ENCODE measurements at regions not wholly inside any gene's neighbourhood (a gene's known extent, or its start where the extent isn't known, plus 50 kb on each side); places are given as distances from the start of the nearest gene placed in this dataset.

GRCh38 chr10:6951732-6952131 is 371.7 kb upstream of the PRKCQ start:
- no peak overlapping the region for H2BK120ac ChIP-seq (ENCODE audit: low read depth, low read length)
- no peaks in the 10 kb centered on the region for H3K36me3 ChIP-seq (ENCODE audit: control insufficient read depth in 1 of 2, insufficient read depth in 2 of 2, low read depth in 1 of 2, low read length in 2 of 2)
- H2BK5ac ChIP-seq (ENCODE audit: low read depth, low read length, poor library complexity, severe bottlenecking) = no peak overlapping the region
- no peak overlapping the region for H3K4ac ChIP-seq (ENCODE audit: low read depth in 1 of 2, low read length in 2 of 2)
- no peak overlapping the region for H3K27ac ChIP-seq (ENCODE audit: low read length, poor library complexity, severe bottlenecking)
- H3K27me3 ChIP-seq (ENCODE audit: control insufficient read depth in 1 of 2, insufficient read depth in 1 of 2, low read length in 2 of 2) = no peaks in the 10 kb centered on the region
- WGBS = 80% methylated on average over 3 of the region's 4 CpGs
- H3K9me3 ChIP-seq (ENCODE audit: control insufficient read depth, low read length) = no peaks in the 10 kb centered on the region
- no peak overlapping the region for H4K91ac ChIP-seq (ENCODE audit: low read length)
- no peak for DNase-seq
- H3K23ac ChIP-seq (ENCODE audit: low read length in 2 of 2) = no peak overlapping the region
- H2AFZ ChIP-seq (ENCODE audit: low read depth, low read length) = no peak overlapping the region
- no peak overlapping the region for H3K4me2 ChIP-seq (ENCODE audit: low read length, poor library complexity, severe bottlenecking)
- no peaks in the 10 kb centered on the region for H3K4me1 ChIP-seq (ENCODE audit: control insufficient read depth, insufficient read depth, low read depth, low read length)
- H3K9ac ChIP-seq (ENCODE audit: low read length) = no peak overlapping the region
- no peak overlapping the region for H4K8ac ChIP-seq (ENCODE audit: low read length)
- H3K18ac ChIP-seq (ENCODE audit: low read depth in 1 of 2, low read length in 2 of 2) = no peak overlapping the region
- H3K14ac ChIP-seq (ENCODE audit: low read length in 2 of 2) = no peak overlapping the region
- no peak overlapping the region for H2AK5ac ChIP-seq (ENCODE audit: low read length, severe bottlenecking)
- no peak overlapping the region for H2BK12ac ChIP-seq (ENCODE audit: low read length in 2 of 2)
- no peak overlapping the region for H3K4me3 ChIP-seq (ENCODE audit: insufficient read depth in 1 of 2, low read depth in 1 of 2, low read length in 2 of 2)
- H2BK15ac ChIP-seq (ENCODE audit: low read depth, poor library complexity, severe bottlenecking) = no peak overlapping the region
- no peaks in the 10 kb centered on the region for H3K79me1 ChIP-seq (replicated peaks; ENCODE audit: low read length, poor library complexity, severe bottlenecking)

GRCh38 chr10:6950133-6950532 is 370.1 kb upstream of the PRKCQ start:
- 88% methylated on average over 2 of the region's 2 CpGs for WGBS
- H2BK15ac ChIP-seq (ENCODE audit: low read depth, poor library complexity, severe bottlenecking) = no peak overlapping the region

GRCh38 chr10:6944436-6944835 is 364.4 kb upstream of the PRKCQ start:
- Histone ChIP-seq H3K18ac (ENCODE audit: low read depth in 1 of 2, low read length in 2 of 2) (no peak overlapping the region), H3K9ac (ENCODE audit: low read length) (no peak overlapping the region), H3K27ac (ENCODE audit: low read length, poor library complexity, severe bottlenecking) (no peak overlapping the region), H3K79me1 (replicated peaks; ENCODE audit: low read length, poor library complexity, severe bottlenecking) (no peaks in the 10 kb centered on the region), H3K23ac (ENCODE audit: low read length in 2 of 2) (no peak overlapping the region), H2BK5ac (ENCODE audit: low read depth, low read length, poor library complexity, severe bottlenecking) (no peak overlapping the region), H3K9me3 (ENCODE audit: control insufficient read depth, low read length) (peaks cover 3% of the 10 kb centered on the region), H3K4me1 (ENCODE audit: control insufficient read depth, insufficient read depth, low read depth, low read length) (no peaks in the 10 kb centered on the region), H4K8ac (ENCODE audit: low read length) (no peak overlapping the region), H3K4me3 (ENCODE audit: insufficient read depth in 1 of 2, low read depth in 1 of 2, low read length in 2 of 2) (no peak overlapping the region), H3K4me2 (ENCODE audit: low read length, poor library complexity, severe bottlenecking) (no peak overlapping the region), H3K36me3 (ENCODE audit: control insufficient read depth in 1 of 2, insufficient read depth in 2 of 2, low read depth in 1 of 2, low read length in 2 of 2) (no peaks in the 10 kb centered on the region), H4K91ac (ENCODE audit: low read length) (no peak overlapping the region), H3K27me3 (ENCODE audit: control insufficient read depth in 1 of 2, insufficient read depth in 1 of 2, low read length in 2 of 2) (peaks cover 0 to 20% of the 10 kb centered on the region in 2 experiments), H2BK120ac (ENCODE audit: low read depth, low read length) (no peak overlapping the region), H2BK12ac (ENCODE audit: low read length in 2 of 2) (no peak overlapping the region), H2AFZ (ENCODE audit: low read depth, low read length) (no peak overlapping the region), H2AK5ac (ENCODE audit: low read length, severe bottlenecking) (no peak overlapping the region), H3K14ac (ENCODE audit: low read length in 2 of 2) (no peak overlapping the region), H2BK15ac (ENCODE audit: low read depth, poor library complexity, severe bottlenecking) (no peak overlapping the region), H3K4ac (ENCODE audit: low read depth in 1 of 2, low read length in 2 of 2) (no peak overlapping the region)
- DNase-seq = no peak
- 71% methylated on average over 4 of the region's 4 CpGs for WGBS

More at GRCh38 chr10:6950133-6950532, 370.1 kb upstream of the PRKCQ start:
- no peak for DNase-seq
- no peak overlapping the region for H3K27ac ChIP-seq (ENCODE audit: low read length, poor library complexity, severe bottlenecking)
- H2AFZ ChIP-seq (ENCODE audit: low read depth, low read length) = no peak overlapping the region
- H2BK5ac ChIP-seq (ENCODE audit: low read depth, low read length, poor library complexity, severe bottlenecking) = no peak overlapping the region
- H2BK120ac ChIP-seq (ENCODE audit: low read depth, low read length) = no peak overlapping the region
- no peak overlapping the region for H3K18ac ChIP-seq (ENCODE audit: low read depth in 1 of 2, low read length in 2 of 2)
- H3K4me1 ChIP-seq (ENCODE audit: control insufficient read depth, insufficient read depth, low read depth, low read length) = no peaks in the 10 kb centered on the region
- H3K23ac ChIP-seq (ENCODE audit: low read length in 2 of 2) = no peak overlapping the region
- no peak overlapping the region for H3K4me3 ChIP-seq (ENCODE audit: insufficient read depth in 1 of 2, low read depth in 1 of 2, low read length in 2 of 2)
- H3K4ac ChIP-seq (ENCODE audit: low read depth in 1 of 2, low read length in 2 of 2) = no peak overlapping the region
- no peak overlapping the region for H4K91ac ChIP-seq (ENCODE audit: low read length)
- no peak overlapping the region for H3K9ac ChIP-seq (ENCODE audit: low read length)
- H3K36me3 ChIP-seq (ENCODE audit: control insufficient read depth in 1 of 2, insufficient read depth in 2 of 2, low read depth in 1 of 2, low read length in 2 of 2) = no peaks in the 10 kb centered on the region
- peaks cover 0 to 3% of the 10 kb centered on the region in 2 experiments for H3K27me3 ChIP-seq (ENCODE audit: control insufficient read depth in 1 of 2, insufficient read depth in 1 of 2, low read length in 2 of 2)
- H4K8ac ChIP-seq (ENCODE audit: low read length) = no peak overlapping the region
- no peak overlapping the region for H3K4me2 ChIP-seq (ENCODE audit: low read length, poor library complexity, severe bottlenecking)
- H3K79me1 ChIP-seq (replicated peaks; ENCODE audit: low read length, poor library complexity, severe bottlenecking) = no peaks in the 10 kb centered on the region
- no peak overlapping the region for H2BK12ac ChIP-seq (ENCODE audit: low read length in 2 of 2)
- peaks cover 3% of the 10 kb centered on the region for H3K9me3 ChIP-seq (ENCODE audit: control insufficient read depth, low read length)
- no peak overlapping the region for H3K14ac ChIP-seq (ENCODE audit: low read length in 2 of 2)
- H2AK5ac ChIP-seq (ENCODE audit: low read length, severe bottlenecking) = no peak overlapping the region

- no peak overlapping the region for H3K18ac ChIP-seq (ENCODE audit: low read depth in 1 of 2, low read length in 2 of 2)
- no peak overlapping the region for H3K23ac ChIP-seq (ENCODE audit: low read length in 2 of 2)
- no peak overlapping the region for H2BK15ac ChIP-seq (ENCODE audit: low read depth, poor library complexity, severe bottlenecking)
- peaks cover 12% of the 10 kb centered on the region for H3K9me3 ChIP-seq (ENCODE audit: control insufficient read depth, low read length)
- no peak overlapping the region for H3K4ac ChIP-seq (ENCODE audit: low read depth in 1 of 2, low read length in 2 of 2)
- H2BK12ac ChIP-seq (ENCODE audit: low read length in 2 of 2) = no peak overlapping the region
- no peak overlapping the region for H4K8ac ChIP-seq (ENCODE audit: low read length)
- DNase-seq = no peak
- no peak overlapping the region for H2AFZ ChIP-seq (ENCODE audit: low read depth, low read length)
- no peak overlapping the region for H3K27ac ChIP-seq (ENCODE audit: low read length, poor library complexity, severe bottlenecking)
- no peak overlapping the region for H4K91ac ChIP-seq (ENCODE audit: low read length)
- no peak overlapping the region for H3K4me2 ChIP-seq (ENCODE audit: low read length, poor library complexity, severe bottlenecking)
- peaks cover 0 to 18% of the 10 kb centered on the region in 2 experiments for H3K27me3 ChIP-seq (ENCODE audit: control insufficient read depth in 1 of 2, insufficient read depth in 1 of 2, low read length in 2 of 2)
- H3K14ac ChIP-seq (ENCODE audit: low read length in 2 of 2) = no peak overlapping the region
- H3K79me1 ChIP-seq (replicated peaks; ENCODE audit: low read length, poor library complexity, severe bottlenecking) = no peaks in the 10 kb centered on the region
- no peak overlapping the region for H2BK5ac ChIP-seq (ENCODE audit: low read depth, low read length, poor library complexity, severe bottlenecking)
- H2AK5ac ChIP-seq (ENCODE audit: low read length, severe bottlenecking) = no peak overlapping the region
- H3K36me3 ChIP-seq (ENCODE audit: control insufficient read depth in 1 of 2, insufficient read depth in 2 of 2, low read depth in 1 of 2, low read length in 2 of 2) = no peaks in the 10 kb centered on the region
- H2BK120ac ChIP-seq (ENCODE audit: low read depth, low read length) = no peak overlapping the region
- H3K9ac ChIP-seq (ENCODE audit: low read length) = no peak overlapping the region
- 90% methylated on average over 4 of the region's 5 CpGs for WGBS
- H3K4me3 ChIP-seq (ENCODE audit: insufficient read depth in 1 of 2, low read depth in 1 of 2, low read length in 2 of 2) = no peak overlapping the region
- no peaks in the 10 kb centered on the region for H3K4me1 ChIP-seq (ENCODE audit: control insufficient read depth, insufficient read depth, low read depth, low read length)
Measured at GRCh38 chr10:6938384-6938783, 358.3 kb upstream of the PRKCQ start.

Data from mesenchymal stem cell (in vitro differentiated cells and primary cell).